AG04450 (cell line): ENCODE measurements at regions not wholly inside any gene's neighbourhood (a gene's known extent, or its start where the extent isn't known, plus 50 kb on each side); places are given as distances from the start of the nearest gene placed in this dataset.
"Not testable (repeated sequence)": the region's sequence is repeated elsewhere in the genome, so short reads cannot be mapped to it uniquely, and the experiment has no call there.

ENCODE experiments used
- CTCF ChIA-PET: fragments of 300-600, 350-600 bp; formaldehyde crosslinking; extraction: SDS; loops from one replicate; lab custom pipeline; 2022; ENCODE audit warnings: antibody characterized with exemption, inconsistent platforms; lab: Charles Lee
- POLR2A ChIA-PET: fragments of 350-600 bp; formaldehyde crosslinking; extraction: SDS; loops from one replicate; lab custom pipeline; 2021; ENCODE audit warnings: antibody characterized with exemption, inconsistent platforms; lab: Yijun Ruan, JAX
- DNase-seq: peaks from one replicate; pipeline ENCODE4 v3.0.0-alpha.2; 2011; ENCODE audit warnings: low read depth, low spot score
- H3K27ac ChIP-seq: one replicate; pipeline ENCODE4 v1.5.1; 2012; ENCODE audit warnings: low read depth, low read length, control low read depth
- H3K27me3 ChIP-seq: one replicate; pipeline ENCODE4 v1.6.0; 2012; ENCODE audit warnings: low read length; ENCODE audit not compliant: control insufficient read depth, insufficient read depth
- H3K4me3 ChIP-seq: 2 replicates; pipeline ENCODE4 v1.5.1; 2011; ENCODE audit warnings: mild to moderate bottlenecking, low read depth, low read length, control low read depth
- H3K9me3 ChIP-seq: 2 replicates; pipeline ENCODE4 v1.5.1; 2012; ENCODE audit warnings: low read length; ENCODE audit not compliant: control insufficient read depth, insufficient read depth
- TF ChIP-seq, protein P1 (sequence below): IDR thresholded peaks from 2 replicates; pipeline ENCODE4 v1.5.1; 2011; ENCODE audit warnings: low read depth, low read length, control low read depth, inconsistent platforms

DNA sequence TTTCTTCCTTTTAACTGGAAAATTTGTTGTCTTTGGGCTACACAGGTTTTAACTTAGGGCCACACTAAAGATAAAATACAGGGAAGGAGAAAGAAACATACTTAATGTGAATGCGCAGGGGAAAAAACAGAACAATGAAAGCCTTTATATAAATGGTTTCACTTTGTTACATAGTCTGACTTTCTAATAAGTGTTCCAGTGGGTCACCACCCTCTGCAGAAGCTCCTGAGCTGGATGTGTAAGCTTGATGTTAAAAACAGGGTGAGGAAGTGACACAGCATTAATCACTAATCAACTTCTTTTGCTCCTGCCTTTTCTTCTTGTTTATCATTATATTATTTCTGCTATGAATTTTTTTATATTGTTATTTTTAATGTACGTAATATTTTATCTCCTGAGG lies 445.6 kb upstream of the CA10 start:
- H3K27me3 ChIP-seq: no peaks in the 10 kb centered on the region
- H3K27ac ChIP-seq: no peak overlapping the region
- TF ChIP-seq, protein P1, sequence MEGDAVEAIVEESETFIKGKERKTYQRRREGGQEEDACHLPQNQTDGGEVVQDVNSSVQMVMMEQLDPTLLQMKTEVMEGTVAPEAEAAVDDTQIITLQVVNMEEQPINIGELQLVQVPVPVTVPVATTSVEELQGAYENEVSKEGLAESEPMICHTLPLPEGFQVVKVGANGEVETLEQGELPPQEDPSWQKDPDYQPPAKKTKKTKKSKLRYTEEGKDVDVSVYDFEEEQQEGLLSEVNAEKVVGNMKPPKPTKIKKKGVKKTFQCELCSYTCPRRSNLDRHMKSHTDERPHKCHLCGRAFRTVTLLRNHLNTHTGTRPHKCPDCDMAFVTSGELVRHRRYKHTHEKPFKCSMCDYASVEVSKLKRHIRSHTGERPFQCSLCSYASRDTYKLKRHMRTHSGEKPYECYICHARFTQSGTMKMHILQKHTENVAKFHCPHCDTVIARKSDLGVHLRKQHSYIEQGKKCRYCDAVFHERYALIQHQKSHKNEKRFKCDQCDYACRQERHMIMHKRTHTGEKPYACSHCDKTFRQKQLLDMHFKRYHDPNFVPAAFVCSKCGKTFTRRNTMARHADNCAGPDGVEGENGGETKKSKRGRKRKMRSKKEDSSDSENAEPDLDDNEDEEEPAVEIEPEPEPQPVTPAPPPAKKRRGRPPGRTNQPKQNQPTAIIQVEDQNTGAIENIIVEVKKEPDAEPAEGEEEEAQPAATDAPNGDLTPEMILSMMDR: no peak
- peaks cover 3% of the 10 kb centered on the region; the same call in 1 of the 2 replicates for H3K9me3 ChIP-seq
- CTCF ChIA-PET: no interaction called here
- no peak for DNase-seq
- POLR2A ChIA-PET: no interaction called here
- no peak overlapping the region for H3K4me3 ChIP-seq

GRCh38 chr17:52597452-52598215 lies 439.1 kb upstream of the CA10 start:
- H3K27me3 ChIP-seq, DNase-seq, POLR2A ChIA-PET, H3K27ac ChIP-seq, H3K4me3 ChIP-seq, CTCF ChIA-PET: not testable (repeated sequence)
- peaks cover 25% of the 10 kb centered on the region; the same call in 1 of the 2 replicates for H3K9me3 ChIP-seq

DNA sequence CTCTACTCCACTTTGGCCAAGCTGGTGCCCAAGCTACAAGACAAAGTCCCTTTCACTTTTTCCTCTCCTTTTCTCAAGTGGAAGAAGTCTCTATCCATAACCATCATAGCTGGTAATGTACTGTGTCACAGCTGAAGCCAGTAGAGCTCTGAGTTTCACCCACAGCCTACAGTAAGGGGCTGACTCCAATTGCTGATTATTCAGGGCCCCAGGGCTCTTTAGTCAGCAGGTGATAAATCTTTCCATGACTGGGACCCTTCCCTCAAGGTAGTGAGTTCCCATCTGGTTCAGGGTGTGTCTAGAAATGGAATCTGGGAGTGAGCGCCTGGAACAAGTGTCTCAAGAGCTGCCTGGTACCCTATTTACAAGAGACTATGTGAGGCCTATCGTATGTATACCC lies 436.0 kb upstream of the CA10 start:
- no peak overlapping the region for H3K27ac ChIP-seq
- POLR2A ChIA-PET: no interaction called here

DNA sequence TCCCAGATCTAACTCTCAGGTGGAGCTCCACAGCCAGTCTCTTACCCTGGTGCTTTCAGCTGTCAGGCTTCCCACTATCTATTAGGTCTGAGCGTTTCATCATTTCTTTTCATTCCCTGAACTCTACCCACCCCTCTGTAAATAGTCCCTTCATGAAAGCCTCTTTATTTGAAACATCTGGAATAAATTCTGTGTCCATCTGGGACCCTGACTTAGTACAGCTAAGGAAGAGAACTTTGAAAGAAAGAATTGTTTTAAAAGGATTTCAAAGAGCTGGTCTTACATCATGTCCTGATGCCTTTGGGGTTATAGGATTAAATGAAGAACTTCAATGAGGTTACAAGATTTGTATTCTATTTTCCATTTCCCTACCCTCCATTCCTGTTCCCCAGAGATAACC lies 388.5 kb upstream of the CA10 start:
- TF ChIP-seq, protein P1: no peak
- ChIA-PET CTCF (no interaction called here), POLR2A (no interaction called here)
- Histone ChIP-seq H3K9me3 (peaks cover 2% of the 10 kb centered on the region; the same call in 1 of the 2 replicates), H3K4me3 (no peak overlapping the region), H3K27me3 (no peaks in the 10 kb centered on the region), H3K27ac (no peak overlapping the region)
- DNase-seq: no peak

More for the DNA sequence above, 436.0 kb upstream of the CA10 start:
- CTCF ChIA-PET: no interaction called here
- Histone ChIP-seq H3K9me3 (peaks cover 25% of the 10 kb centered on the region; the same call in 1 of the 2 replicates), H3K27me3 (no peaks in the 10 kb centered on the region), H3K4me3 (no peak overlapping the region)
- DNase-seq: no peak
- TF ChIP-seq, protein P1: no peak

- H3K9me3 ChIP-seq: peaks cover 2% of the 10 kb centered on the region; the same call in 1 of the 2 replicates
- H3K27ac ChIP-seq: no peak overlapping the region
- H3K27me3 ChIP-seq: no peaks in the 10 kb centered on the region
- no peak for DNase-seq
- TF ChIP-seq, protein P1: no peak
- POLR2A ChIA-PET: no interaction called here
- CTCF ChIA-PET: no interaction called here
- H3K4me3 ChIP-seq: no peak overlapping the region
Observed at GRCh38 chr17:52546493-52546892, 388.0 kb upstream of the CA10 start.
